ENCODE measurements at regions not wholly inside any gene's neighbourhood (a gene's known extent, or its start where the extent isn't known, plus 50 kb on each side); places are given as distances from the start of the nearest gene placed in this dataset.
"Not testable (repeated sequence)": the region's sequence is repeated elsewhere in the genome, so short reads cannot be mapped to it uniquely, and the experiment has no call there.

GRCh38 chr18:70394672-70395071 lies 105.8 kb downstream of the SOCS6 start:
- H3K36me3 Mint-ChIP-seq (ENCODE audit: unreplicated experiment): no peaks in the 10 kb centered on the region
- DNase-seq: no peak

DNA sequence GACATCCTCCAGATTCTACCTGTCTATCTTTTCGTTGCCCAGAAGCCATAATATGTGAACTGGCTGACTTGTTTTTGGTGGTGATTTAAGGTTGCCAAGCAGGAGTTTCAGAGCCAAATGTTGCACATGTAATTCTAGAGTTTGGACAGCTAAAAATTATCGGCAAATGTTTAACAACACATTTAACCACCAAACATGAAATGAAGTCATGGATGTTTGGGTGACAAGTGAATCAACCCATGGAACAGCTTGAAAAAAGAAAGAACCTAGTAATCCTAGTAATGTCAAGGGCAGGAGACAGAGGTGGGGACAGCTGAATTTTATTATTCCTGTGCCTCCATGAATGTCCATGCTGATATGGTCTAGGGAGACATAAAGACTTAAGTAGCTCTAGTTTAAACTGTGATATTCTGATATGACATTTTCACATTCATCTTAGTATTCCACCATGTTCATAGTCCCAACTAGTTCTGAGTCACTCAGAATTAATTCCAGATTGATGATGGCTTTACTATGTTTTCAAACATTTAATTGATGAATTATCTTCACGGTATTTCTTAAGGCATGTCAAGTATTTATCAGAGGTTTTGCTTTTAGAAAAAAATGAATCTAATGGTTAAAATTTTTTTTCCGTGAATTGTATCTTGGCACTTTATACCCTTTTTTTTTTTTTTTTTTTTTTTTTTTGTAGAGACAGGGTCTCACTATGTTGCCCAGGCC lies 101.7 kb downstream of the SOCS6 start:
- no peak overlapping the region for H3K27ac Mint-ChIP-seq (ENCODE audit: unreplicated experiment)
- H3K9me3 Mint-ChIP-seq (ENCODE audit: unreplicated experiment): peaks cover 1% of the 10 kb centered on the region
- peaks cover under 1% of the 10 kb centered on the region for H3K4me1 Mint-ChIP-seq (ENCODE audit: low read depth, unreplicated experiment)
- no peak for DNase-seq
- H3K27me3 Mint-ChIP-seq (ENCODE audit: unreplicated experiment): no peaks in the 10 kb centered on the region
- no peaks in the 10 kb centered on the region for H3K36me3 Mint-ChIP-seq (ENCODE audit: unreplicated experiment)
- TF ChIP-seq, protein P1, sequence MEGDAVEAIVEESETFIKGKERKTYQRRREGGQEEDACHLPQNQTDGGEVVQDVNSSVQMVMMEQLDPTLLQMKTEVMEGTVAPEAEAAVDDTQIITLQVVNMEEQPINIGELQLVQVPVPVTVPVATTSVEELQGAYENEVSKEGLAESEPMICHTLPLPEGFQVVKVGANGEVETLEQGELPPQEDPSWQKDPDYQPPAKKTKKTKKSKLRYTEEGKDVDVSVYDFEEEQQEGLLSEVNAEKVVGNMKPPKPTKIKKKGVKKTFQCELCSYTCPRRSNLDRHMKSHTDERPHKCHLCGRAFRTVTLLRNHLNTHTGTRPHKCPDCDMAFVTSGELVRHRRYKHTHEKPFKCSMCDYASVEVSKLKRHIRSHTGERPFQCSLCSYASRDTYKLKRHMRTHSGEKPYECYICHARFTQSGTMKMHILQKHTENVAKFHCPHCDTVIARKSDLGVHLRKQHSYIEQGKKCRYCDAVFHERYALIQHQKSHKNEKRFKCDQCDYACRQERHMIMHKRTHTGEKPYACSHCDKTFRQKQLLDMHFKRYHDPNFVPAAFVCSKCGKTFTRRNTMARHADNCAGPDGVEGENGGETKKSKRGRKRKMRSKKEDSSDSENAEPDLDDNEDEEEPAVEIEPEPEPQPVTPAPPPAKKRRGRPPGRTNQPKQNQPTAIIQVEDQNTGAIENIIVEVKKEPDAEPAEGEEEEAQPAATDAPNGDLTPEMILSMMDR (IDR thresholded peaks at IDR 0.05; ENCODE audit: partially characterized antibody, unreplicated experiment): no peak
- H3K4me3 Mint-ChIP-seq (ENCODE audit: unreplicated experiment): no peak overlapping the region

More at GRCh38 chr18:70394672-70395071, 105.8 kb downstream of the SOCS6 start:
- H3K4me1 Mint-ChIP-seq (ENCODE audit: low read depth, unreplicated experiment): no peaks in the 10 kb centered on the region
- H3K9me3 Mint-ChIP-seq (ENCODE audit: unreplicated experiment): peaks cover 1% of the 10 kb centered on the region
- TF ChIP-seq, protein P1 (IDR thresholded peaks at IDR 0.05; ENCODE audit: partially characterized antibody, unreplicated experiment): no peak
- peaks cover 1% of the 10 kb centered on the region for H3K27me3 Mint-ChIP-seq (ENCODE audit: unreplicated experiment)
- H3K4me3 Mint-ChIP-seq (ENCODE audit: unreplicated experiment): no peak overlapping the region
- H3K27ac Mint-ChIP-seq (ENCODE audit: unreplicated experiment): no peak overlapping the region

DNA sequence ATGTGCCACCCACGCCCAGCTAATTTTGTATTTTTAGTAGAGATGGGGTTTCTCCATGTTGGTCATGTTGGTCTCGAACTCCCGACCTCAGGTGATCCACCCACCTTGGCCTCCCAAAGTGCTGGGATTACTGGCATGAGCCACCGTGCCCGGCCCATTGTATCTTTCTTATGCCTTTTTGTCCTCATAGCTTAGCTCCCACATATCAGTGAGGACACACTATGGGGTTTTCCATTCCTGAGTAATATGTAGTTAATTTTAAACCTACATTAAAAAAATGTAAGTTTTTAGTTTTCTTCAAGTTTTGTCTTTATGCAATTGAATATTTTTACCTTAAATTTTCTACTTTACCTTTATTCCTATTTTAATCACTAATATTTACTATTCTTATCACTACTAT lies 100.2 kb downstream of the SOCS6 start:
- H3K4me3 Mint-ChIP-seq (ENCODE audit: unreplicated experiment); H3K27me3 Mint-ChIP-seq (ENCODE audit: unreplicated experiment); H3K9me3 Mint-ChIP-seq (ENCODE audit: unreplicated experiment); H3K36me3 Mint-ChIP-seq (ENCODE audit: unreplicated experiment); DNase-seq; H3K27ac Mint-ChIP-seq (ENCODE audit: unreplicated experiment): not testable (repeated sequence)
- H3K4me1 Mint-ChIP-seq (ENCODE audit: low read depth, unreplicated experiment): peaks cover 12% of the 10 kb centered on the region

DNA sequence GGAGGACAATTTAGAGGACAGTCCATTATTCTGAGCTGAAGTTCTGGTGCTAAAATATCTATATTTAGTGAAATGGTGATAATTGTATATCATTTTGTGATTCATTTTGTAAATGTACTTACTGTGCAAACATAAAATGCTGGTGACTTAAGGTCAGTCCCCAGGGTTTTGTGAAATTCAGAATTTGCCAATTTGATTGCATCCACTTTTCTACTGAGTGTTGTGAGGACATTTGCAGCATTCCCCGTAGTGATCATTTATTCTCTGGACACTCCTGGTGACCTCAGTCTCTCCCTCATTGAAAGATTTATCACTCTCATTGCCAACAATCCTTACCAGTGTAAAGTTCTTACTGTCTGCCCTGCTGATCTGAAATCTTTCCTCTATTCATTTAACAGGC lies 98.2 kb downstream of the SOCS6 start:
- no peak for DNase-seq
- H3K9me3 Mint-ChIP-seq (ENCODE audit: unreplicated experiment): no peaks in the 10 kb centered on the region
- H3K36me3 Mint-ChIP-seq (ENCODE audit: unreplicated experiment): no peaks in the 10 kb centered on the region
- TF ChIP-seq, protein P1 (IDR thresholded peaks at IDR 0.05; ENCODE audit: partially characterized antibody, unreplicated experiment): no peak
- H3K27me3 Mint-ChIP-seq (ENCODE audit: unreplicated experiment): no peaks in the 10 kb centered on the region
- H3K4me3 Mint-ChIP-seq (ENCODE audit: unreplicated experiment): no peak overlapping the region
- no peak overlapping the region for H3K27ac Mint-ChIP-seq (ENCODE audit: unreplicated experiment)
- peaks cover 21% of the 10 kb centered on the region for H3K4me1 Mint-ChIP-seq (ENCODE audit: low read depth, unreplicated experiment)

DNA sequence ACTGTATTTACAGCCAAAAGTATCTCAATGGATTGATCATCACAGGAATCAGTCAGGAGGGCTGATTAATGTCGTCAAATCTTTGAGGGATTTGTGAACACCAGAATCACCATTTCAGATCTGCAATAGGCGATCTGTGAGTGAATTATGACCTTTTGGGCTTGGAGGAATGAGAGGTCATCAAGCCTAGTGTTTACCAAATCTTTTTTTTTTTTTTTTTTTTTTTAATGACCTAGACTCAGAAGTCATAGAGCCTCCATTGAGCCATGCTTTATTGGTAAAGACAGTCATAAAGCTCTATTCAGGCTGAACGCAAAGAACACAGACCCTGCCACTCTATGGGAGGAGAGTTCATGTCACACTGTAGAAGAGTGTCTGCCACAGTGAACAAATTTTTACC lies 97.7 kb downstream of the SOCS6 start:
- H3K4me1 Mint-ChIP-seq (ENCODE audit: low read depth, unreplicated experiment): peaks cover 25% of the 10 kb centered on the region
- no peaks in the 10 kb centered on the region for H3K9me3 Mint-ChIP-seq (ENCODE audit: unreplicated experiment)
- H3K4me3 Mint-ChIP-seq (ENCODE audit: unreplicated experiment): no peak overlapping the region
- no peaks in the 10 kb centered on the region for H3K27me3 Mint-ChIP-seq (ENCODE audit: unreplicated experiment)
- H3K36me3 Mint-ChIP-seq (ENCODE audit: unreplicated experiment): no peaks in the 10 kb centered on the region
- DNase-seq: no peak
- no peak overlapping the region for H3K27ac Mint-ChIP-seq (ENCODE audit: unreplicated experiment)
- TF ChIP-seq, protein P1 (IDR thresholded peaks at IDR 0.05; ENCODE audit: partially characterized antibody, unreplicated experiment): no peak
